HL-60 (cell line): ENCODE measurements at regions not wholly inside any gene's neighbourhood (a gene's known extent, or its start where the extent isn't known, plus 50 kb on each side); places are given as distances from the start of the nearest gene placed in this dataset.
"Not testable (repeated sequence)": the region's sequence is repeated elsewhere in the genome, so short reads cannot be mapped to it uniquely, and the experiment has no call there.

Experiments
- CTCF ChIP-seq: IDR thresholded peaks from one replicate; pipeline ENCODE4 v1.5.1; 2011; ENCODE audit warnings: low read length, control low read depth, inconsistent platforms; ENCODE audit not compliant: insufficient read depth
- GABPA ChIP-seq: IDR thresholded peaks from 2 replicates; pipeline ENCODE4 v1.6.1; 2012; ENCODE audit warnings: low read depth
- POLR2AphosphoS5 ChIP-seq: IDR thresholded peaks from 2 replicates; pipeline ENCODE4 v1.6.1; 2012; ENCODE audit warnings: low read depth
- REST ChIP-seq: IDR thresholded peaks from 2 replicates; pipeline ENCODE4 v1.6.1; 2012; ENCODE audit warnings: low read depth; ENCODE audit not compliant: insufficient replicate concordance
- SPI1 ChIP-seq: IDR thresholded peaks from 2 replicates; pipeline ENCODE4 v1.6.1; 2012; ENCODE audit warnings: low read depth, mild to moderate bottlenecking, borderline replicate concordance

- not testable (repeated sequence) for TF ChIP-seq CTCF, POLR2AphosphoS5, REST, SPI1, GABPA
These were observed 1146.2 kb upstream of the SEMA6A start for GRCh38 chr5:117720784-117721183.
